K562 (cell line): ENCODE measurements at regions not wholly inside any gene's neighbourhood (a gene's known extent, or its start where the extent isn't known, plus 50 kb on each side); places are given as distances from the start of the nearest gene placed in this dataset.

Experiments used
- GABPA ChIP-seq: fragments of 200-800 bp; sonication (Bioruptor generic); conservative IDR thresholded peaks from 2 replicates; pipeline ENCODE4 v1.6.1; 2016; ENCODE audit warnings: low read depth, missing genetic modification characterization, missing compliant biosample characterization
- IRF2 ChIP-seq: sonication (generic); formaldehyde crosslinking; IDR thresholded peaks from 2 replicates; pipeline ENCODE4 v1.8.1; 2022; ENCODE audit warnings: mild to moderate bottlenecking, missing genetic modification reagents
- MEF2D ChIP-seq: conservative IDR thresholded peaks from 2 replicates; pipeline ENCODE4 v1.6.1; 2016; ENCODE audit warnings: low read depth, missing genetic modification characterization, missing compliant biosample characterization
- PHF21A ChIP-seq: fragments of 450-650 bp; IDR thresholded peaks from 2 replicates; pipeline ENCODE4 v1.6.1; 2017; ENCODE audit warnings: low read depth, borderline replicate concordance
- POLR3G ChIP-seq: IDR thresholded peaks from 2 replicates; pipeline ENCODE4 v1.6.1; 2011; ENCODE audit not compliant: insufficient read length, insufficient replicate concordance; ENCODE audit errors: extremely low read depth
- SPI1 ChIP-seq: IDR thresholded peaks from 2 replicates; pipeline ENCODE4 v1.6.1; 2011; ENCODE audit warnings: low read depth, low read length, control low read depth, borderline replicate concordance
- ZNF146 ChIP-seq: IDR thresholded peaks from one replicate; pipeline ENCODE4 v1.6.1; 2018; ENCODE audit warnings: missing compliant biosample characterization; ENCODE audit not compliant: unreplicated experiment
- TF ChIP-seq, protein P1 (sequence below): fragments of 250-450 bp; sonication (Bioruptor Pico); IDR thresholded peaks from 2 replicates; pipeline ENCODE4 v1.4.0; 2020; ENCODE audit warnings: mild to moderate bottlenecking
- TF ChIP-seq, protein P2 (sequence below): fragments of 250-450 bp; sonication (Bioruptor Pico); IDR thresholded peaks from 2 replicates; pipeline ENCODE4 v1.8.0; 2021; ENCODE audit warnings: moderate library complexity, mild to moderate bottlenecking, inconsistent platforms

DNA sequence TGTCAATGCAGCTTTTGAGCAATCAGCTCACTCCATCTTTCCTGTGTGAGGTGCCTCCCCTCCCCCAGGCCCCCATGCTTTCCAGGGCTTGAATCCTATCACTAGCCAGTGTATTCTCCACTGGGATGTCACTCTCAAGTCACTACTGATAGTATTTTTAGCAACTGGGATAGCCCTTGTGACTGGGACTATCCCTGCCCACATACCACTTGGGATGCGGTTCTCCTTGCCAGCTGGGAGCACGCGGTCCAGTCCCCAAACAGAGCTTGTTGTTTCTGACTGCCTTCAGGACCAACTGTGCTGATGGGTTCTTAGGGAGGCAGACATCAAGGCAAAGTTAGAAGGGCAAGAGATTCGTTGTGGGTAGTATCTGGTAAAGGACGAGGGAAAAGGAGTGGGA is 134.9 kb downstream of the FAM161A start:
- TF ChIP-seq POLR3G (no peak), ZNF146 (CRISPR knock-in tag) (no peak), IRF2 (no peak), MEF2D (no peak), GABPA (tag) (no peak), SPI1 (no peak), PHF21A (no peak)
- TF ChIP-seq, protein P1, sequence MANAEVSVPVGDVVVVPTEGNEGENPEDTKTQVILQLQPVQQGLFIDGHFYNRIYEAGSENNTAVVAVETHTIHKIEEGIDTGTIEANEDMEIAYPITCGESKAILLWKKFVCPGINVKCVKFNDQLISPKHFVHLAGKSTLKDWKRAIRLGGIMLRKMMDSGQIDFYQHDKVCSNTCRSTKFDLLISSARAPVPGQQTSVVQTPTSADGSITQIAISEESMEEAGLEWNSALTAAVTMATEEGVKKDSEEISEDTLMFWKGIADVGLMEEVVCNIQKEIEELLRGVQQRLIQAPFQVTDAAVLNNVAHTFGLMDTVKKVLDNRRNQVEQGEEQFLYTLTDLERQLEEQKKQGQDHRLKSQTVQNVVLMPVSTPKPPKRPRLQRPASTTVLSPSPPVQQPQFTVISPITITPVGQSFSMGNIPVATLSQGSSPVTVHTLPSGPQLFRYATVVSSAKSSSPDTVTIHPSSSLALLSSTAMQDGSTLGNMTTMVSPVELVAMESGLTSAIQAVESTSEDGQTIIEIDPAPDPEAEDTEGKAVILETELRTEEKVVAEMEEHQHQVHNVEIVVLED (CRISPR knock-in tag), result no peak
- TF ChIP-seq, protein P2, sequence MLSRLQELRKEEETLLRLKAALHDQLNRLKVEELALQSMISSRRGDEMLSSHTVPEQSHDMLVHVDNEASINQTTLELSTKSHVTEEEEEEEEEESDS (CRISPR knock-in tag), result no peak
